EH (cell line): ENCODE measurements at regions not wholly inside any gene's neighbourhood (a gene's known extent, or its start where the extent isn't known, plus 50 kb on each side); places are given as distances from the start of the nearest gene placed in this dataset.

Experiments used
- DNase-seq: peaks from one replicate; pipeline ENCODE4 v3.0.0-alpha.2; 2015; ENCODE audit warnings: low read depth

DNA sequence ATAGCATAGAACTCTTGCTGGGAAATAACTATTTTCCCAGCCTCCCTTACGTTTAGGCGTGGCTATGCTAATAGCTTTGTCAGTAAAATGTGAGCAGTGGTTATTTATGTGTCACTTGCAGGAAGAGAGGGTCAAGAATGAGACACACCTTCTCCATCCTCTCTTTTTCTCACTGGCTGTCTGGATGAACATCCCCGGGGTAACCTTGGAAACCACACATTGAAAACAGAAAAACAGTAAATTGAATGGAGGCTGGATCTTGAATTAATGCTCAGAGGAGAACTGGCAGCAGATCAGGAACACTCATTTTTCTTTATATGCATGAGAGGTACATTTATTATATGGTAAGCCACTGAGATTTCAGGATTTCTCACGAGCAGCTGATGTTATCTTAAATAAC lies 127.6 kb downstream of the DNAJB9 start:
- DNase-seq: no peak

DNA sequence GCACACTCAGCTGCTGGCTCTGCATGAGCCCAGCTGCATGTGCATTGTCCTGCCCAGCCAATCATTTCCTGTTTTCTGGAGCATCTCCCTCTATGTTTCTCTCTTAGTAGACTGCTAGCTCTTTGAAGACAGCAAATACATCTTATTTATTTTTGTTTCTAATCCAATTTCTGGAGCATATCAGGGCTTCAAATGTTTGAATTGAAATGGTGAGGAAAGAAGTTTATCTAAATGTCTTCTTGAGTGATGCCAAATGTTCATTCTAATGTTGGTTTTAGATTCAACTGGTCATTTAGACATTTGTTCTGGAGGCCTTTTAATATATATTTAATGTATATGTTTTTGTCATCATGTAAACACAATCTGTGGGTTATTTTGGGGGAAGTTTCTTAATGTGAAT lies 141.9 kb downstream of the DNAJB9 start:
- no peak for DNase-seq

DNA sequence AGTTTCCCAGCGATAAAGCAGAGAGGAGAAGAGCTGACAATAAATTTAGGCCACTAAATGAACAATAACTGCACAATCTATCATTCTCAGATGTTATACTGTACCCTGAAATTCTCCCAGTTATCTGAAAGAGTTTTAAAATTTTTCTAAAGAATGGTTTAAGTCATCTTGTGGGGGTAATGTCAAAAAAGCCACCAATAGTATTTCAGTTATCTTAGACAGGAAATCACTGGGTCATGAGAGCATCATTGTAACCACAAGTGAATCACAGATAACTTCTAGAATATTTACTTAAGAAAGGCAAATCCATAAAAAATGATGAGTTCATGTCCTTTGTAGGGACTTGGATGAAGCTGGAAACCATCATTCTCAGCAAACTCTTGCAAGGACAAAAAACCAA lies 147.1 kb downstream of the DNAJB9 start:
- peak; percentile 75 for DNase-seq

- DNase-seq: no peak
Observed at GRCh38 chr7:108717781-108718180, 148.1 kb downstream of the DNAJB9 start.

DNA sequence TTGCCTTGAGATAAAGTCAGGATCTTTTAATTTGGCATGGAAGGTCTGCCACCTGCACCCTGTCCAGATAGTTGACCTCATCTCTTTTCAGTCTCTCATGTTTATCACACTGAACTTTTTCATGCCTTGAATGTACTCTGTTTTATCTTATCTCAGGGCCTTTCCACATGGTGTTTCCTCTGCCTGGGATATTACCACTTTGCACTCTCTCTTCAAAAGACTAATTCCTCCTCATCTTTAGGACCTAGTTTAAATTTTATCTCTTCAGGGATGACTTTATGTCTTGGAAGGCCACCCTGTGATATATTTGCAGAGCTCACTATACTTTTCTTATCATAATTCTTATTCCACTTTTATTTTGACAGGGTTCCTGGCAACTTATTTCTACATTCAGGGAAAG lies 150.0 kb downstream of the DNAJB9 start:
- no peak for DNase-seq

- DNase-seq: no peak
Observed at GRCh38 chr7:108722561-108722960, 152.9 kb downstream of the DNAJB9 start.

DNA sequence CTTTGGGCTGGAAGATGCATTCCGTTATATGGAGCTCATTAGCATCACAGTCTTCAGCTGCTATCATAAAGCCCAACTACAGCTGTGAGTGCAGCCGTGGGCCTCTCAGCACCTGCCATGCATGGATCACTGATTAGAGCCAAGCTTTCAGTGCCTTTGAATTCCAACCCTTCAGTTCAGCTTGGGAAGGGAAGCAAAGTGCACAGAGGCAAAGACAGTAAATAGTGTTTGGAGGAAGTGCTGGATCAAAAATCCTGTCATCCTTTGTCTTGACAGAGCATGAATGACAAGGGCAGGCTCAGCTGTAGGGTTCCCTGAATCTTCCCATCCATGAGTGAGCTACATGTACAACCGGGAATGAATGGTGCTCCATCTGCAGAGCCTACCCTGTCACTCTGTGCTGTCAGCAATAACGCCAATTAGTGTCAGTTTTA lies 153.7 kb downstream of the DNAJB9 start:
- no peak for DNase-seq

GRCh38 chr7:108724251-108725100 lies 154.8 kb downstream of the DNAJB9 start:
- peak; percentile 3 for DNase-seq

- DNase-seq: no peak
Observed at GRCh38 chr7:108735814-108736213, 166.1 kb downstream of the DNAJB9 start.

GRCh38 chr7:108736221-108736891 lies 166.7 kb downstream of the DNAJB9 start:
- DNase-seq: no peak

- no peak for DNase-seq
Observed at GRCh38 chr7:108770981-108771745, 201.5 kb downstream of the DNAJB9 start.

DNA sequence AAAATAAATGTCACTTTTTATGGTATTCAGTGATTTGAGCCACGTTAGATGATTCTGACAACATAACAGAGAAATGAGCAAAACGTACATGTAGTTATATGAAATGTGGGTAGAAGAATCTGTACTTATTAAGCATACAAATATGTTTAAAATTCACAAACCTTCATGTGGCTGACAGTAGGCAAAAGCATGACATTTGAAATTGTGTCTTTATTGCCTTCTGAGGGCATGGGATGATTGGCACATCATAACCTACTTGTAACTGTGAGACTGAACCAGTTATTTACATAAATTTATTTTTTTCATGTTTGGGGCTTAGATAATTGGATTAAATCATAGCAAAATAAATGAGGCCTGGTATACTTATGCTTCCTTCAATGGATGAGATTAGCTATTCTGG lies 202.2 kb downstream of the DNAJB9 start:
- DNase-seq: no peak

DNA sequence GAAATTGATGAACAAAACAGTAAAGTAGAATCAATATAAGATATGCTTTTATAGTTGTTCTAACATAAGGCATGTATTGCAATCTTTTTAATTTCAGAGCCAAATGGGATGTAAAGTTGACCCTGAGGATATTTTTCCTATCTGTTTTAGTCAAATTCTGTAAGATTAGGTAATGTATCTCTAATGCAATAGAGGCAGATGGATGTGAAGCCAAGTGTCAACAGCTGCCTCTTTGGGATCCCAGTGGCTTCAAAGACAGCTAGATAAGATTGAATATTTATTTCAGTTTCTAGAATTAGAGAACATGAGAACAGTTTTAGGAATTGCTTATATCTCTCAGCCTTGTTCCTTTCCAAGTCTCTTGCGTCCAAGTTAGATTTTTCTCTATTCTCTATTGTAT lies 208.3 kb downstream of the DNAJB9 start:
- DNase-seq: no peak

GRCh38 chr7:108789451-108789850 lies 219.8 kb downstream of the DNAJB9 start:
- DNase-seq: no peak

DNA sequence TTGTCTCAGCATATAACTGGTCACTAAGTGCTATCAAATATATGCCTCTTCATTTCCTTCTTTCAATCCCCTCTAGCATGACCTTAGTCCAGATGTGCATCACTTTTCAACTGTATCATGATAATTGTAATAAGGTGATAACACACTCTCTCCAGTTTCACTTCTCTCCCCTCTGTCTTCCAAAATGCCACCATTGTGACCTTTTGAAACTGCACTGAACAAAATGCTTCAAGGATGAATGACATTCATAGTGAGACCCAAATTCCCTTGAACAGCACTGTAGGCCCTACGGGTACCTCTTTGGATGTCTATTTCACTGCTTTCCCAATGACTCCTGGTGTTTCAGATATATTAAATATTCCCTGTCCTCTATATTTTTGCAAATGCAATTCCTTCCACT lies 224.8 kb downstream of the DNAJB9 start:
- DNase-seq: no peak

GRCh38 chr7:108802650-108803049 lies 233.0 kb downstream of the DNAJB9 start:
- no peak for DNase-seq

GRCh38 chr7:108805808-108806397 lies 236.2 kb downstream of the DNAJB9 start:
- peak; percentile 11 for DNase-seq

DNA sequence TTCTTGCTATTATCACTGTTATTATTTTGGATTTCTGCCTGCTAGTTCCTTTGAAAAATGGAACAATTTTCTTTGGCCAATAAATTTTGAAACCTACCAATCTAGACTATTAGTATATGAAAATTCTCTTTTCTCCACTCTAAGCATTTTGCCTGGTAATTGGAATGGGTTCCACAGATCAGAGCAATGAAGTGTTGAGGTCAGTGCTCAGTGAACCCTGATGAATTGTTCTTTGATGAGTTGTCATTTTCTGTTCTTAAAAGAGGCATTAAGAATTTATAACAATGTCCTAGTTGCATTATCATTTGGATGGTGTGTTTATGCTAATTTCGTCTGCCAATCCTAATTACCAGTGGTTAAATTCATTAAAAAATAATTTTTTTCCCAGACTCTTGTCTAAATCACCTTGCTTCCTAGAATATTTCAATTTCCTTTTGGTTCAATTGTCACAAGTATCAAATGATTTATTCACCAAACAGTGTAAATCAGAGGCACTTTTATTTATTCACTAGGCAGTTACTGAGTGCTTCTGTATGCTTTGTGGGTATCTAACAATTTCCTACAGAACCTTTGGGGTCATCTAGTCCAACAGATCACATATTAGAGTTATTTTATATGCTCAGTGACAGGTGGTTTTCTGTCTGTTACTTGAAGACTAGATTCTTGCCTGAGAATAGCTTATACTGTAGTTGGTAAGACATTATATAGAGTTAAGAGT lies 239.0 kb downstream of the DNAJB9 start:
- DNase-seq: no peak

DNA sequence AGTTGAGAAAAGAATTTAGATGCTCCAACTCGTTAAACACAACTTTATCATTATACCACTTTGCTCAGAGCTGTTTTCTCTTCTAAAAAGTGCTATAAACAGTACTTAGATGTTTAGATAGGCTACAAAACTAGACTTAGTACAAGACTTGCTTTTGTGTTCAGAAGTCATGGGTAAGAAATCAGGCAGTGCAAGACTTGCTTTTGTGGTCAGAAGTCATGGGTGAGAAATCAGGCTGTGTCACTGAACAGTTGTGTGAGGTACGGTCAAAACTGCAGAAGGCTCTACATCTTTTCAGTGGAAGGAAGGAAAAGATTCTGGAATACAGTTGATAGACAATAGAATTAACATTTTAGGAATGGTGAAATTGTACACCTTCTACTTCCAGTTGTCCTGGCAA lies 239.7 kb downstream of the DNAJB9 start:
- DNase-seq: no peak

GRCh38 chr7:108810756-108811385 lies 241.2 kb downstream of the DNAJB9 start:
- no peak for DNase-seq
